Fibroblast of villous mesenchyme (primary cell): ENCODE measurements at regions not wholly inside any gene's neighbourhood (a gene's known extent, or its start where the extent isn't known, plus 50 kb on each side); places are given as distances from the start of the nearest gene placed in this dataset.

Source experiments
- DNase-seq: peaks from one replicate; pipeline ENCODE4 v3.0.0-alpha.2; 2010; ENCODE audit warnings: low read depth
- H3K4me3 ChIP-seq: 2 replicates; pipeline ENCODE4 v1.5.1; 2011; ENCODE audit warnings: low read depth, mild to moderate bottlenecking, low read length
- CTCF ChIP-seq: IDR thresholded peaks from 2 replicates; pipeline ENCODE4 v1.5.1; 2012; ENCODE audit warnings: low read depth, mild to moderate bottlenecking, low read length; ENCODE audit not compliant: insufficient read depth

GRCh38 chr5:144773628-144774027 is 603.0 kb downstream of the KCTD16 start:
- TF ChIP-seq CTCF, result no peak
- DNase-seq, result no peak
- no peak overlapping the region for H3K4me3 ChIP-seq

- no peak overlapping the region for H3K4me3 ChIP-seq
- no peak for DNase-seq
- TF ChIP-seq CTCF, result no peak
Observed at GRCh38 chr5:144771802-144772201, 601.1 kb downstream of the KCTD16 start.

DNA sequence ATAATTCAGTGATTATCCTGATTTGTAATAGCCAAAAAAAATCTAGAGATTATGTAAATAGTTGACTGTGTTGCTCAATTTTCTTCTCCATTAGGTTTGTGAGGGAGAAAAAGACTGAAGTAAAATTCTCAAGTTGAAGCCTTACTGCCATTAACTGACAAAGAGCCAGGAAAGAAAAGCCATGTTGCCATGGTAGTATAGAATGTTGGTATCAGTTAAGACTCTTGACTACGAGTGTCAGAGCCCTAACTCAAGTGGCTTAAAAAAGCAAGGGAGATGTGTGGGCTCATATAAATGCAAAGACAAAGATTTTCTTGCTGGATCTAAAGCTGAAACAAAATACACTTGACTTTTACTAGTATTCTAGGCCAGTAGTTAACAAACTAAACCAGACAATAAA is 571.7 kb downstream of the KCTD16 start:
- no peak for DNase-seq
- no peak overlapping the region for H3K4me3 ChIP-seq
- TF ChIP-seq CTCF, result no peak

- TF ChIP-seq CTCF, result no peak
- no peak overlapping the region for H3K4me3 ChIP-seq
- DNase-seq, result no peak
Observed at GRCh38 chr5:144731786-144732185, 561.1 kb downstream of the KCTD16 start.

GRCh38 chr5:144712090-144712489 is 541.4 kb downstream of the KCTD16 start:
- DNase-seq, result no peak
- TF ChIP-seq CTCF, result no peak
- no peak overlapping the region for H3K4me3 ChIP-seq

DNA sequence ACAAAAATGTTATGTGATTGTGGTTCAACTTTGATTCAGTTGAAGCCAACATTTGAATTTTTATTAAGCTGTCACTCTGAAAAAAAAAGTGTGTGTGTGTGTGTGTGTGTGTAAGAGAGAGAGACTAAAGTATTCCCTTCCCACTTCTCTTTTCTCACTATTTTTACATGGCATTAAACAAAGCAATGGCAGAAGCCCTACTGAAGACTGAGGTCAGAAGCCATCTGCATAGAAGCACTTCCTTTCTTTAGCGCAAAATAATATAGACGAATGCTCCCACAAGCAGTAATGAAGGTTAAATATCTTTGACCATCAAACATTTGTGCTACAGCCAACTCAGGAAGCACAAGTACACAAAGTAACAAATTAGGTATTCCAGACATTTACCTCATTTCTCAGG is 540.5 kb downstream of the KCTD16 start:
- no peak for DNase-seq
- H3K4me3 ChIP-seq, result no peak overlapping the region
- no peak for TF ChIP-seq CTCF

GRCh38 chr5:144710637-144711036 is 540.0 kb downstream of the KCTD16 start:
- no peak for TF ChIP-seq CTCF
- no peak overlapping the region for H3K4me3 ChIP-seq
- no peak for DNase-seq
